ENCODE measurements at regions not wholly inside any gene's neighbourhood (a gene's known extent, or its start where the extent isn't known, plus 50 kb on each side); places are given as distances from the start of the nearest gene placed in this dataset.

GRCh38 chr11:121723246-121723741 lies 270.5 kb upstream of the SORL1-AS1 start:
- 32 to 43% methylated on average over 16 of the region's 16 CpGs for WGBS, 2 donors
- Histone ChIP-seq H3K27me3 (no peaks in the 10 kb centered on the region), H3K27ac (peak overlapping the region in 2 of 3 donors; percentile 45 to 61), H3K9me3 (no peaks in the 10 kb centered on the region), H3K36me3 (no peaks in the 10 kb centered on the region), H3K4me1 (peaks cover 6 to 11% of the 10 kb centered on the region in 2 donors), H3K4me3 (replicated peaks in 1 of 3) (peak overlapping the region in 1 of 3 donors; percentile 34)
- TF ChIP-seq, protein P1, sequence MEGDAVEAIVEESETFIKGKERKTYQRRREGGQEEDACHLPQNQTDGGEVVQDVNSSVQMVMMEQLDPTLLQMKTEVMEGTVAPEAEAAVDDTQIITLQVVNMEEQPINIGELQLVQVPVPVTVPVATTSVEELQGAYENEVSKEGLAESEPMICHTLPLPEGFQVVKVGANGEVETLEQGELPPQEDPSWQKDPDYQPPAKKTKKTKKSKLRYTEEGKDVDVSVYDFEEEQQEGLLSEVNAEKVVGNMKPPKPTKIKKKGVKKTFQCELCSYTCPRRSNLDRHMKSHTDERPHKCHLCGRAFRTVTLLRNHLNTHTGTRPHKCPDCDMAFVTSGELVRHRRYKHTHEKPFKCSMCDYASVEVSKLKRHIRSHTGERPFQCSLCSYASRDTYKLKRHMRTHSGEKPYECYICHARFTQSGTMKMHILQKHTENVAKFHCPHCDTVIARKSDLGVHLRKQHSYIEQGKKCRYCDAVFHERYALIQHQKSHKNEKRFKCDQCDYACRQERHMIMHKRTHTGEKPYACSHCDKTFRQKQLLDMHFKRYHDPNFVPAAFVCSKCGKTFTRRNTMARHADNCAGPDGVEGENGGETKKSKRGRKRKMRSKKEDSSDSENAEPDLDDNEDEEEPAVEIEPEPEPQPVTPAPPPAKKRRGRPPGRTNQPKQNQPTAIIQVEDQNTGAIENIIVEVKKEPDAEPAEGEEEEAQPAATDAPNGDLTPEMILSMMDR (IDR thresholded peaks at IDR 0.05): no peak
- TF ChIP-seq POLR2A (IDR thresholded peaks at IDR 0.05): no peak
- DNase-seq: no peak
- intact Hi-C loops (cut with DNase I): no loop called here

GRCh38 chr11:121722431-121723245 lies 269.9 kb upstream of the SORL1-AS1 start:
- intact Hi-C loops (cut with DNase I): no loop called here
- TF ChIP-seq POLR2A (IDR thresholded peaks at IDR 0.05): peak in 1 of 2 donors; percentile 44
- TF ChIP-seq, protein P1 (IDR thresholded peaks at IDR 0.05): peak in 1 of 6 experiments; percentile 8
- Histone ChIP-seq H3K4me1 (peaks cover 6 to 11% of the 10 kb centered on the region in 2 donors), H3K9me3 (no peaks in the 10 kb centered on the region), H3K27me3 (no peaks in the 10 kb centered on the region), H3K36me3 (no peaks in the 10 kb centered on the region), H3K4me3 (replicated peaks in 1 of 3) (peak overlapping the region in 2 of 3 donors; percentile 10 to 34), H3K27ac (peak overlapping the region; percentile 45 to 75 (median 61))
- DNase-seq: peak; percentile 75 to 79
- WGBS, 2 donors: 3 to 6% methylated on average over 34 to 36 of the region's 46 CpGs

DNA sequence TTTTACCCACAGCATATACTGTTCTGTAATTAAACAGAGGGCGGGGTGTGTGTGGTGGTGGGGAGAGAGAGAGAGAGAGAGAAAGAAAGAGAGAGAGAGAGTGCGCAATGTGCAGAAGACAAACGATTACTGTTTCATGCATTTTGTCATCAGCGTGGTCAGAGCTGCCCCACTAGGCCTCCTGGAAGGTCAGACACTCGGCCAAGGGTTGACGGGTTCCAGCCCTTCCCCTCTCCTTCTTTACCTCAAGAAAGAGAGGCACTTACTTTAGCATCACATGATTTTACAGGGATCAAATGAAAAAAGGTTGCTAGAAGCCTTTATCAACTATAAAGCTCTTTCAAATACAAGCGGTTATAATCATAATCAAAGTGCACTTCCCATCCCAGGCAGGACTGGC lies 269.2 kb upstream of the SORL1-AS1 start:
- TF ChIP-seq, protein P1 (IDR thresholded peaks at IDR 0.05): no peak
- TF ChIP-seq POLR2A (IDR thresholded peaks at IDR 0.05): no peak
- Histone ChIP-seq H3K9me3 (no peaks in the 10 kb centered on the region), H3K4me1 (peaks cover 6 to 11% of the 10 kb centered on the region in 2 donors), H3K27ac (peak overlapping the region in 1 of 3 donors; percentile 75), H3K27me3 (no peaks in the 10 kb centered on the region), H3K36me3 (no peaks in the 10 kb centered on the region), H3K4me3 (replicated peaks in 1 of 3) (no peak overlapping the region)
- intact Hi-C loops (cut with DNase I): no loop called here
- 86 to 89% methylated on average over 7 of the region's 7 CpGs for WGBS, 2 donors
- DNase-seq: no peak

DNA sequence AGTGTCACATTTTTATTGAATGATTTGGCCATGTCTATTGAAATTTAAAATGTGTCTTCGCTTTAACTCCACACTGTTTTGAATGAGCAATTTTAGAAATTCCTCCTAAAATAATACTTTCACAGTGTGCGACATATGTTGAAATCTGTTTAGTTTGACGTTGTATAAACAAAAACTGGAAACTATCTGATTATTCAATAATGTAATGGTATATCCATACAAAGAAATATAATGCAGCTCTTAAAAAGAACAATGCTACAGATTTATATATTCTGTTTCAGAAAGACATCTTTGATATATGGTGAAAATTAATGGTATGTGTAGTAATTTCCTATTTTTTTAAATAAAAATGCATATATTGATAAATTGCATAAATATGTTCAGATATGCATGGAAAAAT lies 268.7 kb upstream of the SORL1-AS1 start:
- 97 to 98% methylated on average over 3 of the region's 3 CpGs for WGBS, 2 donors

More for the DNA sequence above, 268.7 kb upstream of the SORL1-AS1 start:
- TF ChIP-seq, protein P1 (IDR thresholded peaks at IDR 0.05): no peak
- no peak for TF ChIP-seq POLR2A (IDR thresholded peaks at IDR 0.05)
- no peaks in the 10 kb centered on the region for H3K9me3 ChIP-seq
- no peak for DNase-seq
- intact Hi-C loops (cut with DNase I): no loop called here
- no peak overlapping the region for H3K4me3 ChIP-seq (replicated peaks in 1 of 3)
- no peak overlapping the region for H3K27ac ChIP-seq
- H3K27me3 ChIP-seq: no peaks in the 10 kb centered on the region
- H3K36me3 ChIP-seq: no peaks in the 10 kb centered on the region
- H3K4me1 ChIP-seq: peaks cover 6 to 11% of the 10 kb centered on the region in 2 donors

Data from thyroid gland (tissue), 4 donors.